NCI-H187 (cell line): ENCODE measurements at regions not wholly inside any gene's neighbourhood (a gene's known extent, or its start where the extent isn't known, plus 50 kb on each side); places are given as distances from the start of the nearest gene placed in this dataset.

Experiments used
- DNase-seq, 2 experiments: peaks; one replicate each; lab custom pipeline; 2025; lab: John Stamatoyannopoulos, UW

DNA sequence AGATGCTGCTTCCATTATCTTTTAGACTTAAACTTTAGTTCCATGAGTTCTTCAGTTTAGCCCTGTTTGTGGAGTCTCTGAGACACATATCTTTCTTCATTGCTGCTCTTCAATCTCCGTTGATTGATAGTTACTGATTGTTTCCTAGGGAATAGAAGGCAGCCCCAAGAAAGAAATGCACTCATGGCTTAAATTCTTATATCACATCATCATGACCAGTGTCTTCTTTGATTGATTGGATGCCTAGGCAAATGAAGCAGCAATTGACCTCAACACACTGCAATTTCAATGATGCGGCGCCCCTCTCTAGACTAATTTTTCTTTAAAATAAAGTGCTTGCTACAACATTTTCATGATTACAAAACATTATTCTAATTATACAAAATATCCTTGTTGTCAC lies 576.5 kb upstream of the VSTM2A start:
- DNase-seq: no peak

DNA sequence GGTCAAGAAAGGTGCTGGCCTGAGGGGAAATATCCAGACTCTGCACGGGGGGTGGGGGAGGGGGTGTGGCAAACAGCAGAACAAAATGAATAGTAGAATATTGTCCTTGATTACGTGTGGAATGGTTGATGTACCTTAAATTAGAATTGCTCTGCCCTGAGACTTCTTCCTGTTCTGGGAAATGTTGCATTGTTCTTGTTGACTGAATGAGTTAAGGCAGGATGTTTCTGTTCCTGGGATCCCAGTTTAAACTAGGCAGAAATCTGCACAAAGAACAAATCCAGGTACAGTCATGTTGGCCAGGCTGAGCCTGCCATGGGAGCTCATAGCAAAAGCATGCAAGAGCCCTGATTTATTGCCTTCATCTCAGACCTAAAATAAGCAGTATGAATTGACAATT lies 558.7 kb upstream of the VSTM2A start:
- DNase-seq: no peak

DNA sequence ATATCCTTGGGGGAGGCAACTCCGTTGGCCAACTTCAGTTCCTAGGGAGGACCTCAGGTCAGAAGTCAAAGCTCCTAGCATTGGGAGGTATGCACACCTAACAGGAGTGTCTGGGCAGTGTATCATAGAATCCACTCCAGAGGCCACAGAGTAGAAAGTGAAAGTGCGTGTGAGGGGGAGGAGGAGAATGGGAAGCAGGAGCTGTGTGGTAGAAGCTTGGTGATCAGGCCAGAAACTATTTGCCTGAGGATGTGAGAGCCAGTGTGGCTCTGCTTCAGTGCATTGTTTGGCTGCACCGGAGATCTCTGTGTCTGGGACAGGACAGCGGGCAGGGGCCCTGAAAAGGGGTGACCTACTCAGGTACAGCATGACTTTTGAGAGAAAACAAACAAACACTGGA lies 557.4 kb upstream of the VSTM2A start:
- no peak for DNase-seq

DNA sequence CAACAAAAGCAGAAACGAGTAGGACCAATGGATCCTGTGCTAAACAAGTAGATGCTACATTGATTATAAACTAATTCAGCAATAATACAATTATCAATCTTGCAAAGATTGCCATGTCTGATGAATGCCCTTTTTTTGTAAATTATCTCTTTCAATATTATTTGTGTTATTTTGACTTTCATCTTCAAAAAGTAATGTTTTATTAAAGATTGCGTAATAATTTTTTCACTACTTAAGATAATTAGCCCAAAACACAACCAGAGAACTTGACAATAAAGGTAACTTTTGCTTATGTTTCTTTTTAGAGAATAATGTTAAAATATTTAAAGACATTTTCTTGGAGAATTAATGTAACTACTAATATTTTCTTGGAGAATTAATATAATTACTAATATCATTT lies 553.8 kb upstream of the VSTM2A start:
- DNase-seq: no peak

DNA sequence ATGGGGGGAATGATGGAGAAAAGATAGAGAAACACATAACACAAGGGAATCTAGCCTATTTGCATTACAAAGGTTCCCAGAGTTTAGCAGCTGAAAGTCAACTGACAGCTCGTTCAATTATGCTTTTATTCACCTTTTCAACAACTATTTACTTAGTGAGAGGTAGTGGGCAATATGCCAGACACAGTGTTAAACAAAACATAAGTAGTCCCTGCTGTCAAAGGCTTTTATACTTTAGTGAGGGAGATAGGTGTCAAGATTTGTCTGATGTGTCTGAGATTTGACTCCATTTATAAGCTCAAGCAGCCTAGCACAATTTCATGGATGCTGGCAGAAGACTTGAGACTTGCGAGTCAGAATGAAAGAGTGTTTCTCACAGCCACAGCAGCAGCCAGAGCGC lies 549.0 kb upstream of the VSTM2A start:
- no peak for DNase-seq

DNA sequence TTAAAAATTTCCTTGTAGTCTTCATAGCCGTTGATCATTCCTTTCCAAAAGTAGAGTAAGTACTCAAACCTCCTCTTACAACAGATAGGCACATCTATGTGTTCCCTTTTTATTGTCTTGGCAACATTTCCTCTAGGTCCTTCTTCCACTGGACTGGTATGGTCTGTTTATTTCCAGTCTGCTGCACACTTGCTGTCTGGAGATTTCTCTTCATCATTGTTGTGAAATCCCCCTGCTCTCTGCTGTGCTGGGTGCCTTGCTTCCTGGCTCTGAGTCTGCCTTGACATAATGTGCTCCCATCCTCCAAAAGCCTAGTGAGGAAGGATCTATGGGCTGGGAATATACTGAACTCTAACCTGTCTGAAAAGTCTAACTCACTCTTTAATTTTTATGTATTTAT lies 545.3 kb upstream of the VSTM2A start:
- DNase-seq: no peak

DNA sequence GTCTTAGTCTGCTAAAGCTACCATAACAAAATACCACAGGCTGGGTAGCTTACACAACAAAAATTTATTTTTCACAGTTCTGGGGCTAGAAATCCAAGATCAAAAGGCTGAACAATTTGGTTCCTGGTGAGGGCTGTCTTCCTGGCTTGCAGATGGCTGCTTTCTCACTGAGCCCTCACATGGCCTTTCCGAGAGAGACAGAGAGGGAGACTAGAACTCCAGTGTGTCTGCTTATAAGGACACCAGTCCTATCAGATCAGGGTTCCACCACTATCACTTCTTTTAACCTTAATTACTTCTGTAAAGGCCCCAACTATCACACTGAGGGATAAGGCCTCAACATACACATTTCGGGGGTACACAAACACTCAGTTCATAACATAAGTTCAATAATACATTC lies 527.4 kb upstream of the VSTM2A start:
- no peak for DNase-seq

DNA sequence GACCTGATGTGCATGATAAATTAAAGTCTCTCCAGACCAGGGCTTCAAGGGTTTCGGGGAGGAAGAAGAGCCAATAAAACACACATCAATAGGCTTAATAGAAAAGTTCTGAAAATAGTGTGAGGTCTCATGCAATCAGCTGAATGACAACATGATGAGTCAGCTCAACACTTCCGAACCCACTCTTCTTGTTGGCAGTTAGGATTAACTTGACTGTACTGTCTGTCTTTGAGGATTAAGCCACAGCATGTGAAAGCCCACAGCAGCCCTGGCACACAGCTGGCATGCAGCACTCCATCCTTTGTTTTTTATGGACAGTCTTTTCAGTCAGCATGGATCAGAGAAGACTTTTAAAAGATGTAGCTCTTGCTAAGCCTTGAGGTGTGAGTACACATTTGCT lies 526.9 kb upstream of the VSTM2A start:
- no peak for DNase-seq

DNA sequence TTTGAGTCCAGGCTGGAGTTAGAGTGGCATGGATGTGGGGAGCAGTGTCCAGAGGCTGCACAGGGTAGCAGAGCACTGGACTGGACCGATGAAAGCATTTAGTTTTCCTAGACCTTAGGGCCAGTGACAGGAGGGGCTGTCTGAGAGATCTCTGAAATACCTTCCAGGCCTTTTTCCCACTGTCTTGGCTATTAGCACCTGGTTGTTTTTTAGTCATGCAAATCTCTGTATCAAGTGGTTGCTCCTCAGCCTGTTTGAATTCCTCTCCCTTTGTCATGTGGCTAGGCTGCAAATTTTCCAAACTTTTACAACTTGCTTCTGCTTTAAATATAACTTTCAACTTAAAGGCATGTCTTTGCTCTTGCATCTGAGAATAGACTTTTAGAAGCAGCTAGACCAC lies 504.3 kb upstream of the VSTM2A start:
- DNase-seq: no peak

DNA sequence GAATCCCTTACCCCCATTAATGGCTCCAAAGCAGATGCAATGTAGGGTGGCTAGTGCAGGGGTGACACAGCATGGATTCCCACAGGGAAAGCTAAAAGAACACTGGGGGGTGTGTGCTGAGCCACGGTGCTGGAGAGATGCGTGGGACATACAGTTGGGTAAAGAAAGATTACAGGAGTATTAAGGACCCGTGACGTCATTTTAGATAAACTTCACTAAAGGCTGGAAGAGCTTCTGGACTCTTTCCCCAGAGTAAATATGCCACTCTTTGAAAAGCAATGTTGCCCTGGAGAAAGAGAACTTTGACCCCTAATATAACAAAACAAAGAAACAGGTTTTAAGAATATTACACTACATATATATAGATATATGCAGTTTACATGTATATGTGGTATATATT lies 481.5 kb upstream of the VSTM2A start:
- no peak for DNase-seq

DNA sequence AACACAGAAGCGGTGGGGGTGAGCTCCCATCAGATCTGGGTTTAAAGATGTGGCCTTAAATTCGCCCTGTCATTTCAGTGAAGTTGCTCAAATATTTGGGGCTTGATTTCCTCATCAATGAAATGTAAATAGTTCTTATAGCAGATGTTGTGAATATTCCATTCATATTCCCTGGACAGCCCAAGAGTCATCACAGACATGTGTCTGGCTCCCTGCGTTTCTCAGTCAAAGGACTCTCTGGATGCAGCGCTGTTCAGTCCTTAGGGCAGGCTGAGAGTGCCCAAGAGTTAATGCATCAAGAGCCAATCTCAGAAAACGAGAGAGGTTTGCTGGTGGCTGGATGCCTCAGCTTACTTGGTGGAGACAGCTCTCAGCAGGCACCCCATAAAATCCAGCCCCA lies 475.5 kb upstream of the VSTM2A start:
- no peak for DNase-seq

DNA sequence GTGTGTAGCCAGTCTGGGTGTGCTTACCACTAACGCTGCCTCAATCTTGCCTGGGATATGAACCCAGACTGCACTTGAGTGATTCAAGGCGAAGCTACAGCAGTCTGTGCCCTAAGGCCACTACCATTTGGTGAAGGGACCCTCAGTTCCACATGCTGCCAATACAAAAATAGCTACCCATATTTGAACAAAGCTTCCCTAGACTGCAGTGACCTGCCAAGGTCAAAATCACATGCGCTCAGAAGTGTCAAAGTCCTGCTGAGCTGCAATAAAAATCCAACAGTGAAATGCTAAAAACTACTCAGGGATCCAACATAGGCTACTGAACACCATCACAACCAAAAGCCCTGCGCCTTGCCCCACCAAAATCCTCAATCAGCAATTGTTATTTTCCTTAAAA lies 472.3 kb upstream of the VSTM2A start:
- DNase-seq: no peak

DNA sequence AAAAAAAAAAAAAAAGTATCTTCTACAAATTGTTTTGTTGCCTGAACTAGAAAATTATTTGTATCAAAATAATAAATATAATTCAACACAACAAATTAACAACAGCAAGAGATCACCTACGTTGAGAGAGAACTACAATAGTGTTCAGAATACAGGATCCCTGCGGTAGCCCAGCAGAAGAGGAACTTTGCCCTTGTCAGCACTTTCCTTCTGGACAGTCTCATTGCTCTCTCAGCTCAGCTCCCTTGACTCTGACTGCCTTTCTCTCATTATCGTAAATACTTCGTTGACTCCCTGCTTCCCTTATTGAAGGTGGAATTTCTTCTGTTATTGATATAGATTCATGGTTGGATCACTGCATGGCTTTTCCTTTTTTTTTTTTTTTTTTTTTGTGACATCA lies 469.5 kb upstream of the VSTM2A start:
- no peak for DNase-seq

DNA sequence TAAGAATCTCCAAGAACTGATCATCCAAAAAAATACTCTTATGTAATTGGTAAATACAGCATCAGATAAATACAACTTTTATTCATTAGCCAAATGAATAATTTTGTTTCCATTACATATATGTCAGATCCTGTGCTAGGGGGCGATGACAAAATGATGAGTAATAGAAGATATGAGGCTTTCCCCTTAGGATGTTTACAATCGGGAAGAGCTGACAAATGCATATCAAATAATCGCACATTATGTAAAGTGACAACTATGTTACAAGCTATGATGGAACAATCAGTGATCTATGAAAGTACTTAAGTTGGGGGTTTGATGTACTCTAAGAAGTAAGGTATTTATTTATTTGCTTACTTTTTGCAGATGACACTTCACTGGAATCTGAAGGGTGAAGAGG lies 465.6 kb upstream of the VSTM2A start:
- no peak for DNase-seq

DNA sequence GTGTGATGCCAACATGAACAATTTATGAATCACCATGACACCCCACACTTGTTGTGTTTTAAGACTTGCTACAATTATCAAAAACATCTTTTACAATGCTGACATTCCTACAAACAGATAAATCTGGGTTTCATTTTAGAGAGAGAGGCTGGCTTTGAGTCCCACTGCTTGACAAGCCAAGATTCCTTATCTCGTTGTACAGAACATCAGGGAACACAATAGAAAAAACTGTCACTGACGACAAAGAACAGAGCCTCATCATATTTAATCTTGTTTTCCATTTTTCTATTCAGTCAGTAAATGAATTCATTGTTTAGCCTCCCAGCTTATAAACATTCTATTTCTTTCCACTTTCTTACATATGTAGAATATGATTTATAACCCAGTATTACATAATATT lies 461.6 kb upstream of the VSTM2A start:
- DNase-seq: no peak

DNA sequence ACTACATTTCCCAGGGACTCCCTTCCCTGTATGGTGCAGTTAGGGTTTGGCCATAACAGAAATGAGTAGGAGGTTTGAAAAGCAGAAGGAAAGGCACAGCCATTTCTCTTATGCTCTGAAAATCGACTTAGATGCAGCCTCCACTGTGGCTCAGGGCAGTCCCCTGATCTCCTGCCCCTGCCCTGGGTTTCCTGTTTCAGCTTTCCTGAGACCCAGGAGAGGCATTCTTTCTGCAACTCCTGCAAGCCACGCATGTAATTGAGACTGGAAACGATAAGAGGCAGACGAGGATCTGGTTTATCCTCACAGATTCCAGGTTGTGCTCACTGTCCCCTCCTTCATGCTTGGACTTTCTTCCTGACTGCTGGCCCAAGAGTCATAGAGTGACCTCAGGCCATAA lies 461.2 kb upstream of the VSTM2A start:
- no peak for DNase-seq

DNA sequence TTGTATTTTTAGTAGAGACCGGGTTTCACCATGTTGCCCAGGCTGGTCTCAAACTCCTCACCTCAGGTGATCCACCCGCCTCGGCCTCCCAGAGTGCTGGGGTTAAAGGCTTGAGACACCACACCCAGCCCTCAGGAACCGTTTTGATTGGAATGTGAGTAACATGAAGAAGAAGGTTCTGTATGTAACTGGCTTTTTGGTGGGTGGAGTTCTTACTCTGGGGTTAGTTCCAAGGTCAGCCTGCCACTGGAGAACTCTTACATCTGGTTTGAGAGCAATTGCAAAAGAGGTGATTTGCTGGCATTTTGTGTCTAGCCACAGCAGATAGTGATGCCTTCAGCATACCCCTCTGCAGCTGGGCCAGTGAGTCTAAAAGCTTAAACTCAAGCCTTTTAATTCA lies 457.8 kb upstream of the VSTM2A start:
- no peak for DNase-seq

DNA sequence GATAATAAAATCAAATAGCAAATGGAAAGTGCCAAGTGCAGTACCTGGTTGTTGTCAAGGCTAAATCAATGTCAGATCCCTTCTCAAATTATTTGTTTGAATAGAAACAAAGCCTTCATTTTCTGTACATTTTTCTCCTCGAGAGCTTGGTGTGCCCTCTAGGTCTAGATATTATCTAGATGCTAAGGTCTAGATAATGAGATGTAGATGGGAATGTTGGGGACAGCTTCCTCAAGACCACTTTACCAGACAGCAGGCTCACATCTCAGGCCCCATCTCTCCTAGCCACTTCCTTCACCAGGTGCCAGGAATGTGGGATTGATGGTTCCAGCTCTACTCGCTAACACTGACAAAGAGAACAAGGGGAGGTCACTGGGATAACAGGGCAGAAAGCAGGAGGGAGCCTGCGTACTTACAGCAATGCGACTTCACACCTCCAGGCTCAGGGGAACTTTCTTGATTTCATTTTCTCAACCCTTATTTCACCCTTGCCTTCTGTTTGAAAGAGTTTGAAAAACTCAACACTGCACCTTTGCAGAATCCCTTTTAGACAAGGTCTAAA lies 451.4 kb upstream of the VSTM2A start:
- no peak for DNase-seq

DNA sequence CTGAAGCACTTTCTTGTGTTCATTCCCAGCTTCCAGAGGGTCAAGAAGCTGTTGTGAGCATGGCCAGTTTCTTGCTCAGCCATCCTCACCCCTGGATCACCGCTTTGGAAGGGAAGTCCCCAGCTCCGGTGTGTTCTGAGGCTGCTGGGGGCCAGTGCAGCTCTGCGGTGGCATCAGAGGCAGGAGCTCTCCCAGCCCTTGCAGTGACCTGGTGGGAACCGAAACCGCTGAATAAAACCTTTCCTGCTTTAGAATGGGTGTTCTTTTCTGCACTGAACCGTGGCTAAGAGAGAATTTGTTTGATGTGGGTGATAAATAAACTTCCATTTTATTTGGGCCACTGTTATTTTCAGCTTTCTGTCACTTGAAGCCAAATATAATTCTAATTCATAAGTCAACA lies 450.9 kb upstream of the VSTM2A start:
- DNase-seq: no peak

DNA sequence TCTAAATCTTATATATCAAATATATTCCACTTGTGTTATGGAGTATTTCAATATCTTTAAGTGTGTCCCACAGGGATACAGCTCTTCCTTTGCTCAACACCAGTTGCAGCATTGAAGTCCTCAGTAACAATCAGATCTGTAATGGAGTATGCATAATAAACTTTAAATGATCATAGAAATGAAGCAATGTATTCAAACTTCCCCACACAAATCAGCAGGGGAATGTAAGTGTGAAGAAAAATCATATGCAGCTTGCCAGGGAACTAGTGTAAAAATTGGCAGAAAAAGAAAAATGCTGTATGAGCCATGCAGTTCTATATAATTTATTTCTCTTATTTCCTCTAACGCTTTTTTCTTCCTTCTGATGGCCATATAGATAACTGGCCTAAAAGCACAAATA lies 444.3 kb upstream of the VSTM2A start:
- DNase-seq: no peak

DNA sequence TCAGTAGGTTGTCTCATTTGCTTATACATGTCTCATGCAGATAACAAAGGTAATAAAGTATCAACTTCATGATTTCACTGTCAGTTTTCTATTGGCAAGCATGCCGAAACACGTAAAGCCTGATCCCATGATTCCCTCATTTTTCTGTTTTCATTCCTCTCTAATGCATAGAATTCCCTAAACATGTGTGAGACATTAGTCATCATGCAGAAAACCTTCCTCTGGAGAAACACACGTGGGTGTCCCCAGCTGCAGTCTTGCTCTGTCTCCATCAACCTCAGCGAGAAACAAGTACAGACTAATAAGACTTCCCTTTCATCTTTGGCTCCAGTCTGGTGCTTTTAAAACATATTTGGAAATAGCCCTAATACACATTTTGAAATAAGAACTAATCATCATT lies 432.7 kb upstream of the VSTM2A start:
- DNase-seq: no peak

DNA sequence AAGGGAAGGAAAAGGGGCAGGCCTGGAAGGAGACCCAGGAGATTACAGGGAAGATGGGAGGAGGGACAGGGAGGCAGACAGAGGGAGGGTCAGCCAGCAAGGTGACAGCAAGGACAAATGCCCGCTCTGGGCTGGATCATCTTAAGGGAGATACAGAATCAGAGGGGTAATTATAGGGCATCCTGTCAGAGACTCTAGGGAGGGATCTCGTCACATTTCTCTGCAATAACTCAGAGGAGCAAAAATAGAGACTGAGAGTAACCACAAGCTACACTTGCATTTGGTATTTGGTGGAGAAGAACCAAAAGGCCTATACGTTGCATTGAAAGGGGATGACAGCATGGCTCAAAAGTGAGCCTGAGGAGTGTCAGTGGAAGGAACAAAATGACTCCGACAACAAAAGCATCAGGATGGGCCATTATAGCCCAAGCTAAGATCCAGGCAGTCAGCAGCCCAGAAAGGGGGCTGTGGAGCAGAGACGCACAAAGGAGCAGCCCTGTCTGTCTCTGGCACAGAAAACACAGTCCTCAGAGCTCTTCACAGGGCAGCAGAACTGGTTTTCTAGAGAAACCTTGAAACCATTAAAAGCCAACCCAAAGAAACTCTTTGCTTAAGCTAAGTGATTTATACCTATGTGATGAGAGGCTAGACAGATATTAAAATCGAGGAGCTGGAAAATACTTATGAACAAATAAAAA lies 430.2 kb upstream of the VSTM2A start:
- no peak for DNase-seq

DNA sequence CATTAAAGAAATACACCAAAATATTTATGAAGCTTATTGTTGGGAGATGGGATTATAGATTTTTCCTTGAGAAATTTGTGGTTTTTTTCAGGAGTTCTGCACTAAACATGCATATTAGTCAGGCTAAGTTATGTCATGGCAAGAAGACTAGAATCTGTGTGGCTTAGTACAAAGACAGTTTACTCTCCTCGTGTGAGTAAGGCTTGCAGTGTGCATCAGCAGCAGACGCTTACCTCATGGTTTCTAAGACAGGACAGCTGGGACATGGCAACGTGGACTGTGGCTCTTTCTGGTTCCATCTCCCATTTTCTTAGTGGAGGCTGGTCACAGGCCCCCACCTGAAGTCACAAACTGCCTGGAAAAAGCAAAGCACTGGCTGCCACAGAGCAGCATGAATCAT lies 429.6 kb upstream of the VSTM2A start:
- DNase-seq: no peak

DNA sequence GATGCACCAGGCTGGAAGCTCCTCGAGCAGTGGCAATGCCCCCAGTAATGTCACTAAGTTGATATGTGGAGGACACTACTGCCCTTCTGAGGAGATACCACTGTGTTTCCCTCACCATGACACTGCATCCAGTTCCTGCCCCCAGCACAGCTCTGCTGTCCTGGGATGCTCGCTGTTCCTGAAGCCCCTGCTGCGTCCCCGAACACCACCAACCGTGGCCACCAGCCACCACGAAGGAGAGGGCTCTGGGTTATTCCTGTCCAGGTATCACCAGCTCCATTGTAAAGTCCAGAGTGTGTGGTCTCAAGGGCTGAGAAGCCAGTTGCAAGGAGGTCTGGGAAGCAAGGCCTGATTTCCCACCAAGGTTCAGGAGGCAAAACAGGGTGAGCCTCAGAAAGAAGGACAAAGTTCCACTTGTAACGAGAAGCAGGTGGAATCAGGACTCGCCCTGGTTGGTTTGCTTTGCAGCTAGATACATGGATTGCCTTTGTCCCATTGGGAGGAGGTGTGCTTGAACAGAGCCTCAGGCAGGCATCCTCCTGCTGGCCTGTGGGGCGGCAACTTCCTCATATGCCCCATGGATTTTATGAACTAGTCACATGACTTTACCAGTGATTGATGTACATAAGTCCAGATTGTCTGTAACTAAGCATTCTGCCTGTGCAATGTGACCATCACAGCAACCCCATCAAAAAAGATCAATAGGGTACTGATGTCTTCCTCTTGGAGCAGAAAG lies 427.0 kb upstream of the VSTM2A start:
- no peak for DNase-seq
